Kidney glomerular epithelial cell (primary cell): ENCODE measurements at regions not wholly inside any gene's neighbourhood (a gene's known extent, or its start where the extent isn't known, plus 50 kb on each side); places are given as distances from the start of the nearest gene placed in this dataset.

Experiments used
- DNase-seq: peaks from one replicate; lab custom pipeline; 2025; lab: John Stamatoyannopoulos, UW

- DNase-seq = no peak
Measured at GRCh38 chr5:58403822-58404433, 56.0 kb downstream of the PLK2 start.

- no peak for DNase-seq
Measured at GRCh38 chr5:58401701-58402100, 58.2 kb downstream of the PLK2 start.

GRCh38 chr5:58400737-58401136 lies 59.1 kb downstream of the PLK2 start:
- no peak for DNase-seq

GRCh38 chr5:58399951-58400350 lies 59.9 kb downstream of the PLK2 start:
- no peak for DNase-seq

- DNase-seq = no peak
Measured at GRCh38 chr5:58394339-58394738, 65.5 kb downstream of the PLK2 start.

- no peak for DNase-seq
Measured at GRCh38 chr5:58393716-58394115, 66.2 kb downstream of the PLK2 start.

GRCh38 chr5:58392496-58392895 lies 67.4 kb downstream of the PLK2 start:
- no peak for DNase-seq

- DNase-seq = no peak
Measured at GRCh38 chr5:58383448-58383847, 76.4 kb downstream of the PLK2 start.

- DNase-seq = no peak
Measured at GRCh38 chr5:58382131-58382534, 77.8 kb downstream of the PLK2 start.

- no peak for DNase-seq
Measured at GRCh38 chr5:58381566-58381965, 78.3 kb downstream of the PLK2 start.

GRCh38 chr5:58380655-58381054 lies 79.2 kb downstream of the PLK2 start:
- no peak for DNase-seq

GRCh38 chr5:58378613-58379390 lies 81.1 kb downstream of the PLK2 start:
- no peak for DNase-seq

GRCh38 chr5:58370606-58371005 lies 89.3 kb downstream of the PLK2 start:
- no peak for DNase-seq

GRCh38 chr5:58369513-58370190 lies 90.2 kb downstream of the PLK2 start:
- DNase-seq = no peak

- DNase-seq = no peak
Measured at GRCh38 chr5:58366461-58366860, 93.4 kb downstream of the PLK2 start.

GRCh38 chr5:58365791-58366190 lies 94.1 kb downstream of the PLK2 start:
- no peak for DNase-seq

- no peak for DNase-seq
Measured at GRCh38 chr5:58363461-58364249, 96.2 kb downstream of the PLK2 start.

GRCh38 chr5:58362135-58362534 lies 97.8 kb downstream of the PLK2 start:
- no peak for DNase-seq

GRCh38 chr5:58360794-58361193 lies 99.1 kb downstream of the PLK2 start:
- no peak for DNase-seq

- DNase-seq = no peak
Measured at GRCh38 chr5:58359981-58360380, 99.9 kb downstream of the PLK2 start.

GRCh38 chr5:58358501-58359178 lies 101.2 kb downstream of the PLK2 start:
- no peak for DNase-seq
